Right atrium auricular region (tissue), 2 donors: ENCODE measurements at regions not wholly inside any gene's neighbourhood (a gene's known extent, or its start where the extent isn't known, plus 50 kb on each side); places are given as distances from the start of the nearest gene placed in this dataset.

Source experiments
- DNase-seq: peaks from one replicate; pipeline ENCODE4 v3.0.0-alpha.2; 2019; ENCODE audit warnings: low spot score
- H3K27ac ChIP-seq, 2 donors: fragments of 200-600 bp; sonication (generic); 1 replicate in 1 of 2; 2 replicates in 1 of 2; pipeline ENCODE4 v1.5.1; 2016 to 2019
- H3K27me3 ChIP-seq, 2 donors: fragments of 200-600 bp; sonication (generic); one replicate each; pipeline versions ENCODE4 v1.5.1 to v1.6.0; 2017 to 2019
- H3K36me3 ChIP-seq: fragments of 200-600 bp; sonication (generic); one replicate; pipeline ENCODE4 v1.5.1; 2016
- H3K4me1 ChIP-seq, 2 donors: fragments of 200-600 bp; sonication (generic); one replicate each; pipeline versions ENCODE4 v1.5.1 to v1.6.0; 2017 to 2019
- H3K4me3 ChIP-seq, 2 donors: fragments of 200-600 bp; sonication (generic); 1 replicate in 1 of 2; 2 replicates in 1 of 2; pipeline ENCODE4 v1.5.1; 2017 to 2019; ENCODE audit warnings: mild to moderate bottlenecking in 1 of 2, moderate library complexity in 1 of 2
- H3K9me3 ChIP-seq, 2 donors: fragments of 200-600 bp; sonication (generic); one replicate each; pipeline ENCODE4 v1.5.1; 2019
- TF ChIP-seq, protein P1 (sequence below), 2 donors: fragments of 200-600 bp; sonication (generic); IDR thresholded peaks; one replicate each; pipeline ENCODE4 v1.5.1; 2019; ENCODE audit warnings: antibody characterized with exemption in 2 of 2

DNA sequence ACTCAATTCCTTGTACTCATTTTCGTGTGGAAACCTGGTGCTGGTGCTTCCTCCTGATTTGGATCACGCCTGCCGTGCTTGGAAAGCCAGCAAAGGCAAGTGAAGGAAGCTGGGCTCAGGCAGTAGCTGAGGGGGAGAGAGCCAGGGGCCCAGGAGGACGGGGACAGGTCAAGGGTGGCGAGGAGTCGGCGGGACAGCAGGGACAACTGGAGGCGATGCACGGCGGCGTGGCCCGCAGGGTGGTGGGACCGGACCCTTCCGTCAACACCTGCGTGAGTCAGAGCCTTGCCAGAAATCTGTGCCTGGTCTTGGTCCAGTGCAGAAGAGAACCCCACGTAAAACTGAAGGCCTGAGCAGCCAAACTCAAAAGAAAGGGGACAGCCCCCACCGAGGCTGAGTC is 309.7 kb upstream of the SHH start:
- Histone ChIP-seq H3K4me1 (no peaks in the 10 kb centered on the region), H3K27ac (no peak overlapping the region), H3K9me3 (no peaks in the 10 kb centered on the region), H3K27me3 (no peaks in the 10 kb centered on the region), H3K4me3 (no peak overlapping the region), H3K36me3 (no peaks in the 10 kb centered on the region)
- TF ChIP-seq, protein P1, sequence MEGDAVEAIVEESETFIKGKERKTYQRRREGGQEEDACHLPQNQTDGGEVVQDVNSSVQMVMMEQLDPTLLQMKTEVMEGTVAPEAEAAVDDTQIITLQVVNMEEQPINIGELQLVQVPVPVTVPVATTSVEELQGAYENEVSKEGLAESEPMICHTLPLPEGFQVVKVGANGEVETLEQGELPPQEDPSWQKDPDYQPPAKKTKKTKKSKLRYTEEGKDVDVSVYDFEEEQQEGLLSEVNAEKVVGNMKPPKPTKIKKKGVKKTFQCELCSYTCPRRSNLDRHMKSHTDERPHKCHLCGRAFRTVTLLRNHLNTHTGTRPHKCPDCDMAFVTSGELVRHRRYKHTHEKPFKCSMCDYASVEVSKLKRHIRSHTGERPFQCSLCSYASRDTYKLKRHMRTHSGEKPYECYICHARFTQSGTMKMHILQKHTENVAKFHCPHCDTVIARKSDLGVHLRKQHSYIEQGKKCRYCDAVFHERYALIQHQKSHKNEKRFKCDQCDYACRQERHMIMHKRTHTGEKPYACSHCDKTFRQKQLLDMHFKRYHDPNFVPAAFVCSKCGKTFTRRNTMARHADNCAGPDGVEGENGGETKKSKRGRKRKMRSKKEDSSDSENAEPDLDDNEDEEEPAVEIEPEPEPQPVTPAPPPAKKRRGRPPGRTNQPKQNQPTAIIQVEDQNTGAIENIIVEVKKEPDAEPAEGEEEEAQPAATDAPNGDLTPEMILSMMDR (IDR thresholded peaks at IDR 0.05) = no peak
- DNase-seq = no peak

DNA sequence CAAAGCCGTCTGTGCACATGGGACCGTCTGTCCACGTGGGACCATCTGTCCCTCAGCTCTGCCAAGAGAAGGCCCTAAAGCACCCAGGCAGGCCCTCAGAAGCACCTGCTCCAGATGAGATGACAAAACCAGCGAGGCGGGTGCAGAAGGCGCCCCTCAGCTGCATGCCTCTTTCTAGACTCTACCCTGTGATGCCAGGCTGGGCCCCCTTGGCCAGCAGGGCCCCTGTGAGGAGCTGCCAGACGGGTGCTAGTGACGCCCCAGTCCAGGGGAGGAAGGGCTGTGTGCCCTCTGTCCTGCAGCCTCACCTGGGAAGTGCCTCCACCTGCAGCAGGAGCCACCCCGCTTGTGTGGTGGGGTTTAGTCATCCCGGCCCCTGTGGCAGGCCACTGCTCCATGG is 309.2 kb upstream of the SHH start:
- DNase-seq = no peak
- TF ChIP-seq, protein P1 (IDR thresholded peaks at IDR 0.05) = no peak
- Histone ChIP-seq H3K9me3 (no peaks in the 10 kb centered on the region), H3K27me3 (no peaks in the 10 kb centered on the region), H3K4me1 (no peaks in the 10 kb centered on the region), H3K36me3 (no peaks in the 10 kb centered on the region), H3K27ac (no peak overlapping the region), H3K4me3 (no peak overlapping the region)

DNA sequence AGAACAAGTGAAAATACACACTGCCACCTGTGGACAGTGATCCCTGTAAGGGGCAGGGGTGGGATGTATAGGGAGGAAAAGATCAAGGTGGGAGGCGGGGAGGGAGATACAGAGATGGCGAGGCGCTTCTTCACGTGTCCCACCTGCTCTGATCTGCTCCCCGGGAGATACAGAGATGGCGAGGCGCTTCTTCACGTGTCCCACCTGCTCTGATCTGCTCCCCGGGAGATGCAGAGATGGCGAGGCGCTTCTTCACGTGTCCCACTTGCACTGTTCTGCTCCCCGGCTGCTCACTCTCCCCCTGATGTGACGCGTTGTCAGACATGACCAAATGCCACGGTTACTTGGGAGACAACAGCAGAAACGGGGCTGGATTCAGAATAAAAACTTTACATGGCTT is 308.3 kb upstream of the SHH start:
- Histone ChIP-seq H3K36me3 (no peaks in the 10 kb centered on the region), H3K27me3 (no peaks in the 10 kb centered on the region), H3K27ac (no peak overlapping the region), H3K4me3 (no peak overlapping the region), H3K4me1 (no peaks in the 10 kb centered on the region), H3K9me3 (no peaks in the 10 kb centered on the region)
- TF ChIP-seq, protein P1 (IDR thresholded peaks at IDR 0.05) = no peak
- no peak for DNase-seq

DNA sequence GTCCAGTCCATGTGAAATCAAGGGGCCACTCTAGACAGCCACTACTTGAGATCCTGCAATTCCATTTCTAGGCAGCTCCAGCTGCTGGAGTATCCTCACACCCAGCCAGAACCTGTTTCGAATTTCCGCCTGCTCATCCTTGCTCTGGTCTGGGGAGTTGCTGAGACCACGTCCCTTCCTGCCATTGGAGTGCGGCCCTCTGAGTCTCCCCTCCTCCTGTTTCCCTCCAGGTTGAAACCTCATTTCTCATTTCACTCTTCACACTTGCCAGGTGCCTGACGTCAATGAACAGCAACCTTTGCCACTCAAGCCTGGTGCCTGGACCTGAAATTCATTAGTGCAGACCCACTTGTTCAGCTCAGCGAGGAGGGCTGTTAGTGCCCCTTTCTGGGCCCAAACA is 307.5 kb upstream of the SHH start:
- no peaks in the 10 kb centered on the region for H3K9me3 ChIP-seq
- TF ChIP-seq, protein P1 (IDR thresholded peaks at IDR 0.05) = no peak
- no peak for DNase-seq
- no peaks in the 10 kb centered on the region for H3K27me3 ChIP-seq
- no peak overlapping the region for H3K27ac ChIP-seq
- H3K4me1 ChIP-seq = no peaks in the 10 kb centered on the region
- no peak overlapping the region for H3K4me3 ChIP-seq
- H3K36me3 ChIP-seq = no peaks in the 10 kb centered on the region

DNA sequence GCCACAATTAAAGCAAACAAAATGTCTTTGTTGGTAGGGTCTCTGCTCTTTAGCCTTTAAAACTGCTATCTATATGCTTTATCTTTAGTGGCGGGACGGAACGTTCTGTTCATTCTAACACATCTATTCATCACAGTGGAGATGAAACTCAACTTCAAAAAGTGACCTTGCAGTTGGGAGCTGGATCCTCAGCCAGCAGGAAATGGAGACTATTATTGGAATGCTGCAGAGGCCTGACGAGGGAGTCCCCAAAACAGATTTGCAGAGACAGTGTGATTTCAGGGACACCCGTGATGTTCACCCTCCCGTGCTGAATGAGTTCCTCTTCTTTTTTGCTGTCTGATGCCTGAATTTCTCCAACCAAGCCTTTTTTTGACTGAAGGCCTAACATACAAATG is 306.0 kb upstream of the SHH start:
- no peaks in the 10 kb centered on the region for H3K9me3 ChIP-seq
- no peak overlapping the region for H3K4me3 ChIP-seq
- TF ChIP-seq, protein P1 (IDR thresholded peaks at IDR 0.05) = no peak
- no peaks in the 10 kb centered on the region for H3K36me3 ChIP-seq
- no peaks in the 10 kb centered on the region for H3K27me3 ChIP-seq
- no peaks in the 10 kb centered on the region for H3K4me1 ChIP-seq
- no peak overlapping the region for H3K27ac ChIP-seq
- DNase-seq = no peak

DNA sequence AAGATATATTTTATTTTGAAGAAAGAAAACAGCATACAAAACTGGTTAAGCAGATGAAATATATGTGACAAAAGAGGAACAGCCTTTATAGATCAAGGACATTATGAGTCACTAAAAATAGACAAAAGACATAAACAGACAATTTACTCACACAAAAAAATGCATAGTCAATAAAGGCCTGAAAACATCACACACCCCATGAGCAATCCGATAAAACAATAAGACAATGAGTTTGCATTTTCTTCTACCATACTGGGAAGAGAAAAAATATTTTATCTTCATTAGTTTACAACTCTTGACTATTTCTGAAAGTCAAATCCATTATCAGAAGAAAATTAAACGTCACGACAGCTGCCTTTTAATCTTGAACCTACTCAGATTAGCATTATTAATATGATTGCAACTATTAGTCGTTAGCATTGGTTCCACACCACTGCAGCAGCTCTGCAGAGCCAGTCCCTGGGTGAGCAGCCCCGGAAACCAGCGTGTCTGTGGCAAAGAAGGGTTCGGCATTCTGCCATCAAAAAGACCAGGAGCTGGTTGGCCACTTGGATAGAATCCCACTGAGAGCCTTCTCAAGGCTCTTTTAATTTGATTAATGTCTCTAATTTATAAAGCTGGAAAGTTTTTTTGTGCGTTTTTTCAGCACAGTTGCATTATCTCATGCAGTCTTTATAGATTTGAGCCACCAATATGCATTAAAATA is 305.4 kb upstream of the SHH start:
- H3K4me1 ChIP-seq = no peaks in the 10 kb centered on the region
- TF ChIP-seq, protein P1 (IDR thresholded peaks at IDR 0.05) = no peak

More for the DNA sequence above, 305.4 kb upstream of the SHH start:
- no peak overlapping the region for H3K4me3 ChIP-seq
- no peaks in the 10 kb centered on the region for H3K36me3 ChIP-seq
- H3K9me3 ChIP-seq = no peaks in the 10 kb centered on the region
- H3K27me3 ChIP-seq = no peaks in the 10 kb centered on the region
- DNase-seq = no peak
- H3K27ac ChIP-seq = no peak overlapping the region
